ENCODE measurements at regions not wholly inside any gene's neighbourhood (a gene's known extent, or its start where the extent isn't known, plus 50 kb on each side); places are given as distances from the start of the nearest gene placed in this dataset.

DNA sequence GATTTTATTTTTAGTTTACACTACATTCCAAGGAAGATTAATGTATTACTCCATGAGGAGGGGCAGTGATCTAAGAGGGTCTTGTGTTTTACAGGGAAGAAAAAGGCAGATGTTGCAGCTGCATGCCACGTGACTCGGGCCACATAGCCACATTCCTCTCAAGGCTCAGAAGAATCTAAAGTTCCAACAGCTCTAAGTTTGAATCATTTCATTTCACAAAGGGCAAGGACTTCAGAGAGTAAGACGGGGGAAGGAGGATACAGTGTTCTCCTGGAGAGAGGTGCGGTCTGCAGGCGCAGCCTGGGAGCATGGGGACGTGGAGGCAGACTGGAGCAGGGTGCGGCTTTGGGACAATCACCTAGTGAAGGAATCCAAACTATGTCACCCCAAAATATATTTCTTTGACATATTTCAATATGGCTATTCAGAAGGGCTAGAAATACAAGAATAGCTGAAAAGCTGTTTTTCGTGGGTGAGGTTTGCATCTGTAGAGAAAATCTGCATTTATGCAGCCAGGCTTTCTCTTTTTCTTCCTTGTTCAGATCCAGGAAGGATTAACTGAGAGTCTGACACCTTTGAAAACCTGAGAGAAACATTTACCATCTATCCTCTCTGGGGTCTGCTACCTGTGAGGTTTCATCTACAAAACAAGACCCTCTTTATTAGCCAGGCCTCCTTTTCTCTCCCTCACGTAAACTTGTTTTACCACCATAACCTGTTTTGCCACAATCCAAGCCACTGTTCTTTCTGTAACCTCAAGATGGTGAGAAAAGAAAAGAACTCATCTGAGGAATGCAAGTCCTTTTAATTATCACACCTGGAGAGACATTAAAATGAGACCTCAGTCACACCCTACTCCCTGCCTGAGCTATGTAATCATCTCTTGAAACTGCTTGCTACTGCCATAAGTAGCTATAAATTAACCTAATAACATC, 165.1 kb upstream of the NDUFV2 start:
- H3K27me3 Mint-ChIP-seq (ENCODE audit: insufficient read depth): no peaks in the 10 kb centered on the region
- H3K9me3 Mint-ChIP-seq: peaks cover 33% of the 10 kb centered on the region
- Histone ChIP-seq H3K4me1 (ENCODE audit: control insufficient read depth, insufficient read depth, low read length) (peaks cover 5% of the 10 kb centered on the region), H3K36me3 (ENCODE audit: control insufficient read depth, insufficient read depth, low read length) (no peaks in the 10 kb centered on the region), H3K9ac (ENCODE audit: extremely low read depth, low read length, poor library complexity, severe bottlenecking) (no peak overlapping the region), H3K9me3 (ENCODE audit: control insufficient read depth, low read length) (peaks cover 15% of the 10 kb centered on the region), H3K4me3 (ENCODE audit: low read length) (no peak overlapping the region), H3K27me3 (ENCODE audit: control insufficient read depth, insufficient read depth, low read length, poor library complexity, severe bottlenecking) (no peaks in the 10 kb centered on the region), H3K27ac (ENCODE audit: low read depth, low read length) (no peak overlapping the region)
- peak; percentile 69 for DNase-seq
- H3K4me1 Mint-ChIP-seq: peaks cover 32% of the 10 kb centered on the region
- H3K4me3 Mint-ChIP-seq: no peak overlapping the region
- WGBS, 2 experiments (ENCODE audit: insufficient coverage in 1 of 2, insufficient read length in 1 of 2): 82 to 86% methylated on average over 4 to 8 of the region's 9 CpGs
- peak overlapping the region; percentile 89 for H3K27ac Mint-ChIP-seq
- TF ChIP-seq, protein P1, sequence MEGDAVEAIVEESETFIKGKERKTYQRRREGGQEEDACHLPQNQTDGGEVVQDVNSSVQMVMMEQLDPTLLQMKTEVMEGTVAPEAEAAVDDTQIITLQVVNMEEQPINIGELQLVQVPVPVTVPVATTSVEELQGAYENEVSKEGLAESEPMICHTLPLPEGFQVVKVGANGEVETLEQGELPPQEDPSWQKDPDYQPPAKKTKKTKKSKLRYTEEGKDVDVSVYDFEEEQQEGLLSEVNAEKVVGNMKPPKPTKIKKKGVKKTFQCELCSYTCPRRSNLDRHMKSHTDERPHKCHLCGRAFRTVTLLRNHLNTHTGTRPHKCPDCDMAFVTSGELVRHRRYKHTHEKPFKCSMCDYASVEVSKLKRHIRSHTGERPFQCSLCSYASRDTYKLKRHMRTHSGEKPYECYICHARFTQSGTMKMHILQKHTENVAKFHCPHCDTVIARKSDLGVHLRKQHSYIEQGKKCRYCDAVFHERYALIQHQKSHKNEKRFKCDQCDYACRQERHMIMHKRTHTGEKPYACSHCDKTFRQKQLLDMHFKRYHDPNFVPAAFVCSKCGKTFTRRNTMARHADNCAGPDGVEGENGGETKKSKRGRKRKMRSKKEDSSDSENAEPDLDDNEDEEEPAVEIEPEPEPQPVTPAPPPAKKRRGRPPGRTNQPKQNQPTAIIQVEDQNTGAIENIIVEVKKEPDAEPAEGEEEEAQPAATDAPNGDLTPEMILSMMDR (conservative IDR thresholded peaks at IDR 0.05): no peak
- H3K36me3 Mint-ChIP-seq (ENCODE audit: low read depth): peaks cover 17% of the 10 kb centered on the region

DNA sequence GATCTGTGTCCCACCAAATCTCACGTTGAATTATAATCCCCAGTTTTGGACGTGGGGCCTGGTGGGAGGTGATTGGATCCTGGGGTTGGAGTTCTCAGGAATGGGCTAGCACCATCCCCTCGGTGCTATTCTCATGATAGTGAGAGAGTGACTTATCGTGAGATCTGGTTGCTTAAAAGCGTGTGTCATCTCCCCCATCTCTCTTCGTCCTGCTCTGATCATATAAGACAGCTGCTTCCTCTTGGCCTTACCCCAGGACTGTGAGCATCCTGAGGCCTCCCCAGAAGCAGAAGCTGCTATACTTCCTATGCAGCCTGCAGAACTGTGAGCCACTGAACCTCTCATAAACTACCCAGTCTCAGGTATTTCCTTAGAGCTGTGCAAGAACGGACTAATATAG, 163.7 kb upstream of the NDUFV2 start:
- Mint-ChIP-seq H3K4me3 (no peak overlapping the region), H3K27me3 (ENCODE audit: insufficient read depth) (no peaks in the 10 kb centered on the region), H3K36me3 (ENCODE audit: low read depth) (peaks cover 10% of the 10 kb centered on the region), H3K9me3 (peaks cover 19% of the 10 kb centered on the region), H3K27ac (peak overlapping the region; percentile 58), H3K4me1 (peaks cover 33% of the 10 kb centered on the region)
- no peaks in the 10 kb centered on the region for H3K36me3 ChIP-seq (ENCODE audit: control insufficient read depth, insufficient read depth, low read length)
- no peak overlapping the region for H3K4me3 ChIP-seq (ENCODE audit: low read length)
- TF ChIP-seq, protein P1 (conservative IDR thresholded peaks at IDR 0.05): no peak
- 89 to 95% methylated on average over 4 to 7 of the region's 7 CpGs for WGBS, 2 experiments (ENCODE audit: insufficient coverage in 1 of 2, insufficient read length in 1 of 2)
- H3K9ac ChIP-seq (ENCODE audit: extremely low read depth, low read length, poor library complexity, severe bottlenecking): no peak overlapping the region
- no peak overlapping the region for H3K27ac ChIP-seq (ENCODE audit: low read depth, low read length)
- no peak for DNase-seq
- no peaks in the 10 kb centered on the region for H3K27me3 ChIP-seq (ENCODE audit: control insufficient read depth, insufficient read depth, low read length, poor library complexity, severe bottlenecking)
- peaks cover 5% of the 10 kb centered on the region for H3K4me1 ChIP-seq (ENCODE audit: control insufficient read depth, insufficient read depth, low read length)
- H3K9me3 ChIP-seq (ENCODE audit: control insufficient read depth, low read length): peaks cover 4% of the 10 kb centered on the region

DNA sequence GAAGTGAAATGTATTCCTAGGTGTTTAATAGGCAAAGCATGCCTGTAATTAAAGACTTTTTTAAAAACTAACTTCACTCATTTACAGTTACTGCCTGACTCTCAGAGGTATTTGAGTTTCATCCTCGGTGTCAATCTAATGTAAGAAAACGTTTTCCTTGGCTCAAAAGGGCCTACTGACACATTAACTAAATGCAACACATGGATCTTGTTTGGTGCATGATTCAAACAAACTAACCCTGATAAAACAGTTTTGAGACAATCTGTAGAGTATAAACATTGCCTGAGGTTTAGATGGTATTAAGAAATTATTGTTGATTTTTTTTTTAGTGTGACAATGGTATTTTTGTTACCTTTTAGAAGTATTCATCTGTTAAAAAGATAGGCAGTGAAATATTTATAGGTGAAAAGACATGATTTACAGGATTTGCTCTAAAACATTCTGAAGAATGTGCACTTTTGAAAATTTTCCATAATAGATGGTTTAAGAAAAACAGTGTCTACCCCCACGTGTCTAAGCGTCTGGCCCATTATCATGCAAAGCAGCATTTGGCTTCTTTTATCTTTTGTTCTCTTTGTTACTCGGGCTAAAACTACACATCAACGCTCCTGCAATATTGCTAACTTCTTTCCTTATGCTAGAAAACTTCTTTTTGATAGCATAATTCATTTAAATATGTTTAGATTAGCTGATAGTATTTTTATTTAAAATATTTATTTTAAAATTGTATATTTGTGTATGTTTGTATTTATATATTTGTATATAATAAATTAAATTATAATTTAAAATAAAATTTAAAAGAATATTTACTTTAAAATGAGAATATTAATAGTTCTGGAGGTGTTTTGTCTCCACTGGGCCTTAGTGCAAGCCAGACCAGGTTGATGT, 160.2 kb upstream of the NDUFV2 start:
- Histone ChIP-seq H3K4me1 (ENCODE audit: control insufficient read depth, insufficient read depth, low read length) (peaks cover 5% of the 10 kb centered on the region), H3K27ac (ENCODE audit: low read depth, low read length) (peak overlapping the region; percentile 73), H3K4me3 (ENCODE audit: low read length) (no peak overlapping the region), H3K27me3 (ENCODE audit: control insufficient read depth, insufficient read depth, low read length, poor library complexity, severe bottlenecking) (no peaks in the 10 kb centered on the region), H3K36me3 (ENCODE audit: control insufficient read depth, insufficient read depth, low read length) (no peaks in the 10 kb centered on the region), H3K9ac (ENCODE audit: extremely low read depth, low read length, poor library complexity, severe bottlenecking) (no peak overlapping the region), H3K9me3 (ENCODE audit: control insufficient read depth, low read length) (peaks cover 14% of the 10 kb centered on the region)
- peaks cover 24% of the 10 kb centered on the region for H3K4me1 Mint-ChIP-seq
- DNase-seq: no peak
- peaks cover 9% of the 10 kb centered on the region for H3K9me3 Mint-ChIP-seq
- TF ChIP-seq, protein P1 (conservative IDR thresholded peaks at IDR 0.05): no peak
- no peaks in the 10 kb centered on the region for H3K36me3 Mint-ChIP-seq (ENCODE audit: low read depth)
- no peak overlapping the region for H3K4me3 Mint-ChIP-seq
- H3K27me3 Mint-ChIP-seq (ENCODE audit: insufficient read depth): no peaks in the 10 kb centered on the region
- no peak overlapping the region for H3K27ac Mint-ChIP-seq
- 25 to 72% methylated on average over 3 to 6 of the region's 6 CpGs for WGBS, 2 experiments (ENCODE audit: insufficient coverage in 1 of 2, insufficient read length in 1 of 2)

Measured in endodermal cell (in vitro differentiated cells).